HL-60 (cell line): ENCODE measurements at regions not wholly inside any gene's neighbourhood (a gene's known extent, or its start where the extent isn't known, plus 50 kb on each side); places are given as distances from the start of the nearest gene placed in this dataset.

ENCODE experiments used
- DNase-seq, 2 experiments: peaks; one replicate each; pipeline ENCODE4 v3.0.0-alpha.2; 2010 to 2020; ENCODE audit warnings: low read depth in 1 of 2, low spot score in 1 of 2
- H3K27ac ChIP-seq: fragments of 250-450 bp; sonication (Bioruptor Pico); replicated peaks from 2 replicates; pipeline ENCODE4 v1.5.1; 2020; ENCODE audit warnings: mild to moderate bottlenecking, moderate library complexity
- H3K27me3 ChIP-seq: fragments of 250-450 bp; sonication (Bioruptor Pico); 2 replicates; pipeline ENCODE4 v1.5.1; 2021; ENCODE audit warnings: mild to moderate bottlenecking, moderate library complexity; ENCODE audit not compliant: insufficient read depth, poor library complexity, severe bottlenecking
- H3K4me3 ChIP-seq: replicated peaks from 2 replicates; pipeline ENCODE4 v1.5.1; 2011; ENCODE audit warnings: mild to moderate bottlenecking, control low read depth, low read length; ENCODE audit not compliant: insufficient read depth
- CTCF ChIP-seq: IDR thresholded peaks from one replicate; pipeline ENCODE4 v1.5.1; 2011; ENCODE audit warnings: low read length, control low read depth, inconsistent platforms; ENCODE audit not compliant: insufficient read depth
- GABPA ChIP-seq: IDR thresholded peaks from 2 replicates; pipeline ENCODE4 v1.6.1; 2012; ENCODE audit warnings: low read depth
- POLR2AphosphoS5 ChIP-seq: IDR thresholded peaks from 2 replicates; pipeline ENCODE4 v1.6.1; 2012; ENCODE audit warnings: low read depth
- SPI1 ChIP-seq: IDR thresholded peaks from 2 replicates; pipeline ENCODE4 v1.6.1; 2012; ENCODE audit warnings: low read depth, mild to moderate bottlenecking, borderline replicate concordance
- TF ChIP-seq, protein P1 (sequence below): IDR thresholded peaks from 2 replicates; pipeline ENCODE4 v1.6.1; 2012; ENCODE audit warnings: low read depth; ENCODE audit not compliant: insufficient replicate concordance

DNA sequence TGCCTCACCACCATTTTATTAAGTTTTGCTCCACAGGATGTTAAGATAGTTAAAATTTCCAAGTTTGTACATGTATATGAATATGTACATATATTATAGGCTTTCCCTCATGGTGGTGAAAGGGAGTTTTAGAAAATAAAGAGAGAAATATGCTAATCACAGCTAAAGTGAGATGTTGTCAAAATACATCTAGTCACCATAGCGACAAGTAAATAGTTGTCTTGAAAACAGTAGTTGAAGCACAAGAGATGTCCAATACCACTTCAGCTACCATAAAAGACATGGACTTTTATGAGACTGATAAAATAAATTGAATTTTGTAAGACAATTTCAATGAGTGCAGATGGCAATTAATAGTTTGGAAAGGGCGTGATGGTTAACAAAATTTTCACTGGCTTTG, 1600.0 kb downstream of the BRINP3 start:
- TF ChIP-seq CTCF (no peak), GABPA (no peak), POLR2AphosphoS5 (no peak), SPI1 (no peak)
- TF ChIP-seq, protein P1, sequence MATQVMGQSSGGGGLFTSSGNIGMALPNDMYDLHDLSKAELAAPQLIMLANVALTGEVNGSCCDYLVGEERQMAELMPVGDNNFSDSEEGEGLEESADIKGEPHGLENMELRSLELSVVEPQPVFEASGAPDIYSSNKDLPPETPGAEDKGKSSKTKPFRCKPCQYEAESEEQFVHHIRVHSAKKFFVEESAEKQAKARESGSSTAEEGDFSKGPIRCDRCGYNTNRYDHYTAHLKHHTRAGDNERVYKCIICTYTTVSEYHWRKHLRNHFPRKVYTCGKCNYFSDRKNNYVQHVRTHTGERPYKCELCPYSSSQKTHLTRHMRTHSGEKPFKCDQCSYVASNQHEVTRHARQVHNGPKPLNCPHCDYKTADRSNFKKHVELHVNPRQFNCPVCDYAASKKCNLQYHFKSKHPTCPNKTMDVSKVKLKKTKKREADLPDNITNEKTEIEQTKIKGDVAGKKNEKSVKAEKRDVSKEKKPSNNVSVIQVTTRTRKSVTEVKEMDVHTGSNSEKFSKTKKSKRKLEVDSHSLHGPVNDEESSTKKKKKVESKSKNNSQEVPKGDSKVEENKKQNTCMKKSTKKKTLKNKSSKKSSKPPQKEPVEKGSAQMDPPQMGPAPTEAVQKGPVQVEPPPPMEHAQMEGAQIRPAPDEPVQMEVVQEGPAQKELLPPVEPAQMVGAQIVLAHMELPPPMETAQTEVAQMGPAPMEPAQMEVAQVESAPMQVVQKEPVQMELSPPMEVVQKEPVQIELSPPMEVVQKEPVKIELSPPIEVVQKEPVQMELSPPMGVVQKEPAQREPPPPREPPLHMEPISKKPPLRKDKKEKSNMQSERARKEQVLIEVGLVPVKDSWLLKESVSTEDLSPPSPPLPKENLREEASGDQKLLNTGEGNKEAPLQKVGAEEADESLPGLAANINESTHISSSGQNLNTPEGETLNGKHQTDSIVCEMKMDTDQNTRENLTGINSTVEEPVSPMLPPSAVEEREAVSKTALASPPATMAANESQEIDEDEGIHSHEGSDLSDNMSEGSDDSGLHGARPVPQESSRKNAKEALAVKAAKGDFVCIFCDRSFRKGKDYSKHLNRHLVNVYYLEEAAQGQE = no peak
- H3K27me3 ChIP-seq = no peaks in the 10 kb centered on the region
- no peak overlapping the region for H3K4me3 ChIP-seq
- H3K27ac ChIP-seq = no peak overlapping the region
- no peak for DNase-seq

GRCh38 chr1:188888386-188888785, 1589.3 kb downstream of the BRINP3 start:
- H3K27me3 ChIP-seq = no peaks in the 10 kb centered on the region
- DNase-seq = no peak
- H3K27ac ChIP-seq = no peak overlapping the region
- no peak overlapping the region for H3K4me3 ChIP-seq
- TF ChIP-seq POLR2AphosphoS5 (no peak), GABPA (no peak), SPI1 (no peak), CTCF (no peak)
- TF ChIP-seq, protein P1 = no peak

DNA sequence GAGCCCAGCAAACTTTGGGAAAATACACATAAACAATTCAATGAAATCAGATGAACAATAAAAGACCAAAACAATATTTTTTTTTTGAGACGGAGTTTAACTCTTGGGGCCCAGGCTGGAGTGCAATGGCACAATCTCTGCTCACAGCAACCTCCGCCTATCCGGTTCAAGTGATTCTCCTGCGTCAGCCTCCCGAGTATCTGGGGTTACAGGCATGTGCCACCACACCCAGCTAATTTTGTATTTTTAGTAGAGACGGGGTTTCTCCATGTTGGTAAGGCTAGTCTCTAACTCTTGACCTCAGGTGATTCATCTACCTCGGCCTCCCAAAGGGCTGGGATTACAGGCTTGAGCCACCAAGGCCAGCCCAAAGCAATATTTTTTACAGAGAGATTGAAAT, 1588.5 kb downstream of the BRINP3 start:
- TF ChIP-seq POLR2AphosphoS5 = no peak
- TF ChIP-seq SPI1 = no peak
- TF ChIP-seq GABPA = no peak
- TF ChIP-seq CTCF = no peak
- TF ChIP-seq, protein P1 = no peak
- Histone ChIP-seq H3K27me3 (no peaks in the 10 kb centered on the region), H3K27ac (no peak overlapping the region), H3K4me3 (no peak overlapping the region)
- DNase-seq = no peak
